ENCODE measurements at regions not wholly inside any gene's neighbourhood (a gene's known extent, or its start where the extent isn't known, plus 50 kb on each side); places are given as distances from the start of the nearest gene placed in this dataset.

DNA sequence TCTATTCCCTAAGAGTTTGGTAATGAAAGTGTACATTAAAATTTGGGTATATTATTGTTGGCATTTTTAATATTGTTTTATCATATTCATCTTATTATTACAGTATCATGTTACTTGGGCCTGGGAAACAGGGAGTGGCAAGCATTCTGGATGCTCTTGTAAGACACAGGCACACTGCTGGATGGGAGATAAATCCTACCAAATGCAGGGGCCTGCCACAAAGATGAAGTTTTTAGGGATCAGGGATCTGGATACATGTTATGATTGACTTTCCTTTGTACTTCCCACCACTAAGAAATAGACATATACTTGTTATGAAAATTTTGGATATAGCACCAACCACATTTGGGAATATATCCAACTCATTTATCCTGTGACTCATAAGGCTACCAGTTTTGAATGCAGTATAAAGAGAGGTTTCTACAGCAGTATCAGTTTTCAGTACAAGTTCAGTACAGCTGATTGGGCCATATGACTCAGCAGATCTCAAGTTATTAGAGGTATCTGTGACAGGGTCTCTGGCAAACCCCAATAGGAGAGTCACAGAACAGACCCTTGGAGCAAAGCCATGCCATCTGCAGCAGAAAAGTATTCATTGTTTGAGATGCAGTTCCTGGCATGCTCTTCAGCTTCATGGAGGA, 360.1 kb downstream of the DMAC1 start:
- no peak for TF ChIP-seq EZH2 (IDR thresholded peaks at IDR 0.05; ENCODE audit: insufficient read depth, low read length)
- TF ChIP-seq, protein P1, sequence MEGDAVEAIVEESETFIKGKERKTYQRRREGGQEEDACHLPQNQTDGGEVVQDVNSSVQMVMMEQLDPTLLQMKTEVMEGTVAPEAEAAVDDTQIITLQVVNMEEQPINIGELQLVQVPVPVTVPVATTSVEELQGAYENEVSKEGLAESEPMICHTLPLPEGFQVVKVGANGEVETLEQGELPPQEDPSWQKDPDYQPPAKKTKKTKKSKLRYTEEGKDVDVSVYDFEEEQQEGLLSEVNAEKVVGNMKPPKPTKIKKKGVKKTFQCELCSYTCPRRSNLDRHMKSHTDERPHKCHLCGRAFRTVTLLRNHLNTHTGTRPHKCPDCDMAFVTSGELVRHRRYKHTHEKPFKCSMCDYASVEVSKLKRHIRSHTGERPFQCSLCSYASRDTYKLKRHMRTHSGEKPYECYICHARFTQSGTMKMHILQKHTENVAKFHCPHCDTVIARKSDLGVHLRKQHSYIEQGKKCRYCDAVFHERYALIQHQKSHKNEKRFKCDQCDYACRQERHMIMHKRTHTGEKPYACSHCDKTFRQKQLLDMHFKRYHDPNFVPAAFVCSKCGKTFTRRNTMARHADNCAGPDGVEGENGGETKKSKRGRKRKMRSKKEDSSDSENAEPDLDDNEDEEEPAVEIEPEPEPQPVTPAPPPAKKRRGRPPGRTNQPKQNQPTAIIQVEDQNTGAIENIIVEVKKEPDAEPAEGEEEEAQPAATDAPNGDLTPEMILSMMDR (IDR thresholded peaks at IDR 0.05; ENCODE audit: insufficient read depth, low read depth, low read length) = no peak

All from astrocyte (in vitro differentiated cells and primary cell).